ENCODE measurements at regions not wholly inside any gene's neighbourhood (a gene's known extent, or its start where the extent isn't known, plus 50 kb on each side); places are given as distances from the start of the nearest gene placed in this dataset.
"Not testable (repeated sequence)": the region's sequence is repeated elsewhere in the genome, so short reads cannot be mapped to it uniquely, and the experiment has no call there.

- in situ Hi-C loops (cut with MboI; ENCODE audit: low sequenced_read_pairs, unreplicated experiment), result no loop called here
- no peak for DNase-seq (ENCODE audit: low spot score)
- no peak for TF ChIP-seq CTCF (IDR thresholded peaks at IDR 0.05; ENCODE audit: borderline replicate concordance, control extremely low read depth, extremely low read depth, insufficient read depth, missing control alignments)
Observed at GRCh38 chr2:144117086-144117485, 402.8 kb downstream of the ZEB2 start.

GRCh38 chr2:144115739-144116291 lies 404.1 kb downstream of the ZEB2 start:
- TF ChIP-seq CTCF (IDR thresholded peaks at IDR 0.05; ENCODE audit: borderline replicate concordance, control extremely low read depth, extremely low read depth, insufficient read depth, missing control alignments), result no peak
- DNase-seq (ENCODE audit: low spot score), result no peak
- in situ Hi-C loops (cut with MboI; ENCODE audit: low sequenced_read_pairs, unreplicated experiment), result no loop called here

DNA sequence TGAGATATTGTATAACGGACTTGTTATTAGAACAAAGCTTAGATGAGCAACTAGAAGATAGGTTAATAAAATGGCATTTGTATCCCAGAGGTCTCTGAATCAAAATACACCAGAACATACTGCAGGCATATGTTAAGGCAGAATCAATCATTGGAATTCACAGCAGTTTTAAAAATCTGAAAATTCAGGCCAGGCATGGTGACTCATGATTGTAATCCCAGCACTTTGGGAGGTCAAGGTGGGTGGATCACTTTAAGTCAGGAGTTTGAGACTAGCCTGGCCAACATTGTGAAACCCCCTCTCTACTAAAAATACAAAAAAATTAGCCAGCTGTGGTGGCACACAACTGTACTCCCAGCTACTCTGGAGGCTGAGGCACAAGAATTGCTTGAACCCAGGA lies 405.2 kb downstream of the ZEB2 start:
- TF ChIP-seq CTCF (IDR thresholded peaks at IDR 0.05; ENCODE audit: borderline replicate concordance, control extremely low read depth, extremely low read depth, insufficient read depth, missing control alignments), result no peak

DNA sequence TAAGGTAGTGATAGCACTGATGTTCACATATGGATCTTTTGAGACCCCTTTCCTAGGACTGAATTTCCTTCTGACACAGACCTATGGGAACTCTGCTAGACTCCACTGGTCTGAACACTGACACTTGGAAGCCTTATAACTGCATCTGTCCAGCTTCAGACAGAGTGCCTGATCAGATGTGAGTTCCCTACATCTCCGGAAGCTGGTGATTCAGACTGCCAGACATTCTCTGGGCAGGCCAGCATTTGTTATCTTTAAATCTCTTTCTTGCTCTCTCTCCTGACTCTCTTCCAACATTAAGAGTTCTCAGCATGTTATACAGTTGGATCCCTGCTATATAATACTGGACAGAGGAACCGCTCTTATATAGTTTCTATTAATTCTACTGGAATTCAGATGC lies 408.5 kb downstream of the ZEB2 start:
- no peak for DNase-seq (ENCODE audit: low spot score)
- in situ Hi-C loops (cut with MboI; ENCODE audit: low sequenced_read_pairs, unreplicated experiment), result no loop called here
- TF ChIP-seq CTCF (IDR thresholded peaks at IDR 0.05; ENCODE audit: borderline replicate concordance, control extremely low read depth, extremely low read depth, insufficient read depth, missing control alignments), result no peak

More for the DNA sequence above, 405.2 kb downstream of the ZEB2 start:
- no peak for DNase-seq (ENCODE audit: low spot score)
- in situ Hi-C loops (cut with MboI; ENCODE audit: low sequenced_read_pairs, unreplicated experiment), result no loop called here

- DNase-seq (ENCODE audit: low spot score); in situ Hi-C loops (cut with MboI; ENCODE audit: low sequenced_read_pairs, unreplicated experiment): not testable (repeated sequence)
Observed at GRCh38 chr2:144106104-144106503, 413.8 kb downstream of the ZEB2 start.

- in situ Hi-C loops (cut with MboI; ENCODE audit: low sequenced_read_pairs, unreplicated experiment), result no loop called here
- no peak for TF ChIP-seq CTCF (IDR thresholded peaks at IDR 0.05; ENCODE audit: borderline replicate concordance, control extremely low read depth, extremely low read depth, insufficient read depth, missing control alignments)
- DNase-seq (ENCODE audit: low spot score), result no peak
Observed at GRCh38 chr2:144102386-144102785, 417.5 kb downstream of the ZEB2 start.

DNA sequence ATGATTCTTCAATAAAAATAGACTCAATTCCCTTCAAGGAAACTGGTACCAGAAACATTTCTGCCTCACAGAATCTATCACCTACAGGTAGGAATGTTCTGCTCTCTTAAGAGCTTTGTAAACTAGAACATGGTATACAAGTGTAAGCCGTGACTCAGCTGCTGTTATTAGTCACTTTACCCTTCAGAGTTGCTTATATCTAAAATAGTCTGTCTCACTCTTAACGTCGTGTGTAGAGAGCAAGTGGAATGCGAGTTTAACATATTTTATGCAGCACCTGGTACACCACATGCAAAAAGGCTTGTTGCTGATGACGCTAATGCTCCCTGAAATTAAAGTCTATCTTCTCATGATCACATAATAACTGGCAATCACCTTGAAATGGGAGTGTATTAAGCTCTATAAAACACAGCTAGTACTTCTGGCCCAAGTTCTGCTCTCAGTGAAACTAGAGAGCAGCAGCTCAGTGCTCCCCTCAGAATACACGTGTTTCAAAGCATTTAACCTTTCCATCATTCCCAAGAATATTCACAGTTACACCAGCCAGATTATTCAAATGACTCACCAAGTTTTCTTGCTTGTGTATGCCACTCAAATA lies 420.0 kb downstream of the ZEB2 start:
- in situ Hi-C loops (cut with MboI; ENCODE audit: low sequenced_read_pairs, unreplicated experiment), result no loop called here
- TF ChIP-seq CTCF (IDR thresholded peaks at IDR 0.05; ENCODE audit: borderline replicate concordance, control extremely low read depth, extremely low read depth, insufficient read depth, missing control alignments), result no peak
- DNase-seq (ENCODE audit: low spot score), result peak; percentile 20
